Subcutaneous abdominal adipose tissue (tissue), 5 donors: ENCODE measurements at regions not wholly inside any gene's neighbourhood (a gene's known extent, or its start where the extent isn't known, plus 50 kb on each side); places are given as distances from the start of the nearest gene placed in this dataset.
"Not testable (repeated sequence)": the region's sequence is repeated elsewhere in the genome, so short reads cannot be mapped to it uniquely, and the experiment has no call there.

Experiments
- H3K27ac ChIP-seq: one replicate; pipeline ENCODE4 v1.7.0; 2013; ENCODE audit warnings: low read depth, mild to moderate bottlenecking, inconsistent platforms, low read length, moderate library complexity
- H3K27me3 ChIP-seq, 5 donors: one replicate each; pipeline ENCODE4 v1.7.0; 2013; ENCODE audit warnings: low read length in 5 of 5, inconsistent platforms in 1 of 5; ENCODE audit not compliant: control insufficient read depth in 5 of 5, insufficient read depth in 4 of 5
- H3K36me3 ChIP-seq, 5 donors: one replicate each; pipeline ENCODE4 v1.7.0; 2013; ENCODE audit warnings: low read length in 5 of 5; ENCODE audit not compliant: control insufficient read depth in 5 of 5, insufficient read depth in 5 of 5
- H3K4me1 ChIP-seq, 5 donors: one replicate each; pipeline ENCODE4 v1.7.0; 2013; ENCODE audit warnings: low read length in 5 of 5, mild to moderate bottlenecking in 3 of 5, moderate library complexity in 1 of 5; ENCODE audit not compliant: control insufficient read depth in 5 of 5, insufficient read depth in 5 of 5
- H3K4me3 ChIP-seq, 5 donors: one replicate each; pipeline ENCODE4 v1.7.0; 2013; ENCODE audit warnings: low read length in 5 of 5, low read depth in 1 of 5
- H3K9ac ChIP-seq, 5 donors: one replicate each; pipeline ENCODE4 v1.7.0; 2013; ENCODE audit warnings: low read length in 5 of 5, mild to moderate bottlenecking in 4 of 5, moderate library complexity in 3 of 5
- H3K9me3 ChIP-seq, 5 donors: one replicate each; pipeline ENCODE4 v1.7.0; 2013; ENCODE audit warnings: low read length in 5 of 5; ENCODE audit not compliant: control insufficient read depth in 5 of 5
- donor health status: healthy.
- donor health status: healthy.
- donor health status: healthy.
- donor health status: healthy.
- donor health status: healthy.

DNA sequence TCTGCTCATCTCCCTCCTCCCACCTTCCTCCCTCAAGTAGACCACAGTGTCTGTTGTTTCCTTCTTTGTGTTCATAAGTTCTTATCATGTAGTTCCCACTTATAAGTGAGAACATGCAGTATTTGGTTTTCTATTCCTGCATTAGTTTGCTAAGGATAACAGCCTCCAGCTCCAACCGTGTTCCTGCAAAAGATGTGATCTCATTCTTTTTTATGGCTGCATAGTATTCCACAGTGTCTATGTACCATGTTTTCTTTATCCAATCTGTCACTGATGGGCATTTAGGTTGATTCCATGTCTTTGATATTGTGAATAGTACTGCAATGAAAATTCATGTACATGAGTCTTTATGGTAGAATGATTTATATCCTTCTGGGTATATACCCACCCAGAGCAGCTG is 173.5 kb downstream of the MATN1 start:
- not testable (repeated sequence) for H3K4me3 ChIP-seq, H3K36me3 ChIP-seq, H3K9ac ChIP-seq, H3K4me1 ChIP-seq, H3K27ac ChIP-seq, H3K27me3 ChIP-seq, H3K9me3 ChIP-seq

DNA sequence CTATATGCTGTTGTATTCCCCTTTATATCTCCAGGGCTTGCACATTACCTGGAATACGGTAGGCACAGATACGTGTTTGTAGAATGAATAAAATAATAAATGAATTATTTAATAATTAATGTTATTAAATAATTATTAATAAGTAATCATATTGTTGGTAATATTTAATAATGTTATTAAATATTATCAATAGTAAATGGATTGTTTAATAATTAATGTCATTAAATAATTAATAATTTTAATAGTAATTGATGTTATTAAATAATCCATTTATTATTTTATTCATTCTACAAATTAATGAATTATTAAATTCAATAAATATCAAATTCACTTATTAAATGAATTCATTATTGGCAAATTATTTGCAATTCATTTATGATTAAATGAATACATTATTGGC is 175.1 kb downstream of the MATN1 start:
- H3K9ac ChIP-seq = no peak overlapping the region
- no peak overlapping the region for H3K27ac ChIP-seq
- peaks cover 0 to 2% (median 0%) of the 10 kb centered on the region in 5 donors for H3K9me3 ChIP-seq
- no peaks in the 10 kb centered on the region for H3K4me1 ChIP-seq
- no peaks in the 10 kb centered on the region for H3K36me3 ChIP-seq
- H3K27me3 ChIP-seq = peaks cover 0 to 7% (median 0%) of the 10 kb centered on the region in 5 donors
- H3K4me3 ChIP-seq = no peak overlapping the region

DNA sequence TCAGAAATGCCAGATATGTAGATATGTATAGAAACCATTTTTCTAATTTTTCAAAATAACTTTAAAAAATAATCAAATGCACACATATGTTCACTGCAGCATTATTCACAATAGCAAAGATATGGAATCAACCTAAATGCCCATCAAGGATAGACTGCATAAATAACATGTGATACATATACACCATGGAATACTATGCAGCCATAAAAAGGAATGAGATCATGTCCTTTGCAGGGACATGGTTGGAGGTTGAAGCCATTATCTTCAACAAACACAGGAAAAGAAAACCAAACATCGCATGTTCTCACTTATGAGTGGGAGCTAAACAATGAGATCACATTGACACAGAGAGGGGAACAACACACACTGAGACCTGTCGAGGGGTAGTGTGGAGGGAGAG is 176.1 kb downstream of the MATN1 start:
- H3K27me3 ChIP-seq, H3K4me3 ChIP-seq, H3K9me3 ChIP-seq, H3K36me3 ChIP-seq, H3K9ac ChIP-seq, H3K4me1 ChIP-seq, H3K27ac ChIP-seq: not testable (repeated sequence)

DNA sequence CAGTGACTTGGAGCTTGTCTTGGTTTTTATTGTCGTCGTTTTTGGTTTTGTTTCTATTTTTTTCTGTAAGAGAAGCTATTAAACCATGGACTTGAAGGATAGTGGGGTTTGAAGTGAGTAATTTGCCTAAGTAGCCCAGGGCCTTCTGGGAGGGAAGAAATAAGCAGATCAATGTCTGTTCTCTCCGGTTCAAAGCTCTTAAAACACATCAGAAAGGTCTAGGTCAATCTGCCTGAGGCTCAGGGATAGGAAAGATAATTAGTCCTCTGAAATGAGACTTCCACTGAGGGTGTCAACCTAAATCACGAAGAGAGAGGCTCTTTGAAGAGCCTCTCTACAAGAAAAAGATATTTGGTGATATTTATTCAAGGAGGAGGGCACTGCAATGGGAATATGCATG is 178.0 kb downstream of the MATN1 start:
- Histone ChIP-seq H3K27me3 (peaks cover 0 to 4% (median 2%) of the 10 kb centered on the region in 5 donors), H3K9me3 (peaks cover 0 to 2% (median 0%) of the 10 kb centered on the region in 5 donors), H3K9ac (no peak overlapping the region), H3K27ac (no peak overlapping the region), H3K4me1 (no peaks in the 10 kb centered on the region), H3K4me3 (no peak overlapping the region), H3K36me3 (no peaks in the 10 kb centered on the region)

DNA sequence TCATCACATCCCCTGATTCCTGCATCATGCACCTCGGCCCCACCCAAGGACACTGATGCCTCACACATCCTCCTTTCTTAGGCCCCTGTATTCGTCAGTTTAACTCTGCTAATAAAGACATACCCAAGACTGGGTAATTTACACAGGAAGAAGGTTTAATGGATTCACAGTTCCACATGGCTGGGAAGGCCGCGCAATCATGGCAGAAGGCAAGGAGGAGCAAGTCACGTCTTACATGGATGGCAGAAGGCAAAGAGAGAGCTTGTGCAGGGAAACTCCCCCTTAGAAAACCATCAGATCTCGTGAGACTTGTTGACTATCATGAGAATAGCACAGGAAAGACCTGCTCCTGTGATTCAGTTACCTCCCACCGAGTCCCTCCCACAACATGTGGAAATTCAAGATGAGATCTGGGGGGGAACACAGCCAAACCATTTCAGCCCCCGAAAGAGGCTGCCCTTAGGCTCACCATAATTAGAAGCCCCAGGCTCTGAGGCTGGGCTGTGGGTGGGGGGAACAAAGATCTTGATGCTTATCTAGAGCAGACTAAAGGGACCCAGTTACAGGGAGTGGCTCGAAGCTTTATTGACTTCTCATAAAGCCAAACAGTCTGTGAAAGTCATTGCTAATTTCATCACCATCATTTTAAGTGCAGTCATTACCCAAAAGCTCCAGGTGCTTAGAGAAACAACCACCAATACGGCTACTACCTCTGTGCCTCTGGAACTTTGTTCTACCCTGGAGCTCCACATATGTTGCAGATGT is 181.5 kb downstream of the MATN1 start:
- no peaks in the 10 kb centered on the region for H3K4me1 ChIP-seq
- no peak overlapping the region for H3K9ac ChIP-seq
- peaks cover 0 to 4% (median 0%) of the 10 kb centered on the region in 5 donors for H3K27me3 ChIP-seq
- no peaks in the 10 kb centered on the region for H3K9me3 ChIP-seq
- H3K36me3 ChIP-seq = no peaks in the 10 kb centered on the region
- no peak overlapping the region for H3K4me3 ChIP-seq
- H3K27ac ChIP-seq = no peak overlapping the region

DNA sequence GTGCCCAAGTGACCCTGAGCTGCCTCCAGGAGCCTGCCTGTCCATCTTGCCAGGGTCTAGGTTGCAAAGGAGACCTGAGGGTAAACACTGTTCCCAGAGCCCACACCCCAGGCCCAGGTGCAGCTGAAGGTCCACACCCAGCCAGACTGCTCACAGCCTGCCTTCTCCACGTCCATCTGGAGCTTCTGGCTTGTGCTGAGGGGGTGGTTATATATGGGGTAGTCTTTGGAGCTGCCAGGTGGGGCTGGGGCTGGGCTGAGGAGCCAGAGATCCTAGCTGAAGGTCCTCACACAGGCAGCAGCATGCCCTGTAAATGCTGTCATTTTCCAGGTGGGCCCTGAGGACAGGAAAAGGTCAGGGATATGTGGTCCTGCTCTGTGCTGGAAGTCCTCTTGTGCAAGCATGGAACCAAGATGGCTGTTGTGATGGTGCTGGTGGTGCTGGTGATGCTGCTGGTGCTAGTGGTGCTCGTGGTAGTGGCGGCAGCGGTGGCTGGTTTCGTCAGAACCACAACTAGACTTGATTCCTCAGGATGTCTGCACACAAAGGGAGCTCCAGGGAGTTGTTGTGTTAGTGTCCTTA is 182.7 kb downstream of the MATN1 start:
- Histone ChIP-seq H3K9ac (no peak overlapping the region), H3K36me3 (no peaks in the 10 kb centered on the region), H3K27me3 (peaks cover 0 to 4% (median 0%) of the 10 kb centered on the region in 5 donors), H3K27ac (no peak overlapping the region), H3K4me3 (no peak overlapping the region), H3K4me1 (no peaks in the 10 kb centered on the region), H3K9me3 (no peaks in the 10 kb centered on the region)

DNA sequence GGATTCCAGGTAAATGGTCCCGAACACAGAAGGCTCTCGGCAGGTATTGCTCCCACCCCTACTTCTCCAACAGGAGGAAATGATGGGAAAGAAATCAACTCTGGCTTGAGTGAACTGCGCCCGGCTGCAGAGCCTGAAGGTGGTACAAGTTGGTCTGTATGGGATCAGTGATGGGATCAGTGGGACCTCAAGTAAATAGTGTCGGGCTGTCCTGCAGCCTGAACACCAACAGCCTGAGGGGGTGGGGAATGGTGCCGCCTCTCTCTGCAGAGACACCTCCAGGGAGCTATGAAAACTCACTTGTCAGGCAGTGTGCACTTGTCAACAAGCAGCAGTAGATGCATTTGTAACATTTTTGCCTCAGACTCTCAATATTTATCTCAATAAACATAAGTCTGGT is 183.5 kb downstream of the MATN1 start:
- Histone ChIP-seq H3K9me3 (no peaks in the 10 kb centered on the region), H3K4me1 (no peaks in the 10 kb centered on the region), H3K4me3 (no peak overlapping the region), H3K27me3 (peaks cover 0 to 4% (median 0%) of the 10 kb centered on the region in 5 donors), H3K9ac (no peak overlapping the region), H3K36me3 (no peaks in the 10 kb centered on the region), H3K27ac (no peak overlapping the region)

DNA sequence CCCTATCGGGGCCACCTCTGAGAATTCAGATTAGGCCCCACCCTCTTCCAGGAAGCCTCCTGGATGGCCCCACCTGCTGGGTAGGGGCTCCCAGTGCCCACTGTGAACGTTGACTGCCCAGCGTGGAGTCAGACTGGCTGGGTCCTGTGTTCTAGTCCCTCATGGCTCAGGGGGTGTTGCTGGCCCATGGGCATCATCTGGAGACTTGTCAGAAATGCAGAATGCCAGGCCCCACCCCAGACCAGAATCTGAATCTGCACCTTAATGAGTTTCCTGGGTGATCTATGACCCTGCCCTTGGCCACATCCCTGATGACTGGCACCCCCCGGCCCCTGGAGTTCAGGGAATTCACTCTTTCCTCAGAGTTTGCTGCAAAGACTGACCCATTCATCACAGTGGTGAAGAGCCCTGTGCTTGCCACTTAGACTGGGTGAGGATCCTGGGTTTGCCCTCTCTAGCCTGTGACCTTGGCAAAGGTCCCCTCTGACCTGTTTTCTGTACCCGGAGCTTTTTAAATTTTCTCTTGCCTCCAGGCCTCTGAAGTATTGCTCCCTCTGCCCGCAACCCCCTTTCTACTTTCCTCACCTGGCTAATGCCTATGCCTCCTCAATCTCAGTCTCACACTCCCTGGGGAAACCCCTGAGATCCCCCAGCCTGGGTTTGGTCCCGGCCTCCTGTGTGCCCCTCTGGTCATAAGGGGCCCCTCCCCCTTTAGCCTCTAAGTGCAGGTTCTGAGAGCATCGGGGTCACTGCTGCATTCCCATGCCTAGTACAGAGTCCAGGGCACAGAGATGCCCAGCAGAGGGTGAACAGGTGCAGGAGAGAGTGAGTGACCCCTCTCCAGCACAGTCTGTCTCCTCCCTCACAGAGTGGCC is 184.2 kb downstream of the MATN1 start:
- no peak overlapping the region for H3K27ac ChIP-seq
- peaks cover 0 to 6% (median 0%) of the 10 kb centered on the region in 5 donors for H3K27me3 ChIP-seq
- H3K4me3 ChIP-seq = no peak overlapping the region
- no peak overlapping the region for H3K9ac ChIP-seq
- no peaks in the 10 kb centered on the region for H3K4me1 ChIP-seq
- no peaks in the 10 kb centered on the region for H3K9me3 ChIP-seq
- no peaks in the 10 kb centered on the region for H3K36me3 ChIP-seq

DNA sequence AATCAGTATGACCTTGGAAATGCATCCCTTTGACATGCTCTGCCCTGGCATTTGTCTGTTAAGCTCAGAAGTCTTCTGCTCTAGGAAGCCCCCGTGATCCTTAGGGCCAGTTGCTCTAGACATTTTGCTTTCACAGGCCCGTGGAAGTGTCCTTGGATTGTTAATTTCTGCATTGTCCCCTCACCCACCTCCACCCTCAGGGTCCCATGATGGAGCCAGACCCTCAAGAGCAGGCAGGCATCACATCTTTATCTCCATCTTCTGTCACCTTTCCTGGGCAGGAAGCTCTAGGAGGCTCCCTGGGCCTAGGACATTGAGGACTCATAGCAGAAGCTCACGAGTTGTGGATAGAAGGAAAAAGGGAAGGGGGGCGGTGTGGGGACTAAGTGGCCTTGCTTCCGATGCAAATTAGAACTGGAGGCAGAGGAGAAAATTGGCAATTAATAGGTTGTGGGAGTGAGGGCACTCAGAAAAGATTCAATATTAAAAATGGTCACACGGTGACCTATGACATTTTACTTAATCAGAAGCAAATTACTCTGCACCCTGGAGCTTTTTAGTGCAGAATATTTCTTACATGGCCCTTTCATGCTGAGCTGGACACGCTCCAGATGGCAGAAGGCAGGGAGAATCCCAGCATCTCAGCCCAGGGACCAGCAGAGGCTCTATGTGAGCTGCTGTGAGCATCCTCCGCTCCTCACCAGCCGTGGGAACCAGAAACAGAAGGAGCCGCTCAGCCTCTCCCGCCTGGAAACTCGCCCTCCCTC is 185.0 kb downstream of the MATN1 start:
- Histone ChIP-seq H3K4me1 (no peaks in the 10 kb centered on the region), H3K4me3 (no peak overlapping the region), H3K9ac (no peak overlapping the region), H3K9me3 (no peaks in the 10 kb centered on the region), H3K36me3 (no peaks in the 10 kb centered on the region), H3K27me3 (peaks cover 0 to 9% (median 0%) of the 10 kb centered on the region in 5 donors), H3K27ac (no peak overlapping the region)
